ENCODE measurements at regions not wholly inside any gene's neighbourhood (a gene's known extent, or its start where the extent isn't known, plus 50 kb on each side); places are given as distances from the start of the nearest gene placed in this dataset.

GRCh38 chr2:188117706-188118105 is 174.0 kb upstream of the GULP1 start:
- TF ChIP-seq MAX (IDR thresholded peaks at IDR 0.05): no peak
- no peak for TF ChIP-seq ZBTB33 (IDR thresholded peaks at IDR 0.05)
- TF ChIP-seq TAF1 (conservative IDR thresholded peaks at IDR 0.05): no peak
- TF ChIP-seq HNF4A (conservative IDR thresholded peaks at IDR 0.05): no peak
- TF ChIP-seq FOXA2 (IDR thresholded peaks at IDR 0.05): no peak
- no peak for TF ChIP-seq NR2F2 (IDR thresholded peaks at IDR 0.05)
- TF ChIP-seq EGR1 (IDR thresholded peaks at IDR 0.05; ENCODE audit: low read depth in 2 of 2): no peak
- TF ChIP-seq JUND (IDR thresholded peaks at IDR 0.05): no peak
- TF ChIP-seq YY1 (IDR thresholded peaks at IDR 0.05): no peak
- TF ChIP-seq HNF4G (IDR thresholded peaks at IDR 0.05): no peak
- TF ChIP-seq REST (IDR thresholded peaks at IDR 0.05): no peak
- no peak for TF ChIP-seq CTCF (IDR thresholded peaks at IDR 0.05; ENCODE audit: low read depth, low read length, missing input control)
- no peak for TF ChIP-seq SP1 (IDR thresholded peaks at IDR 0.05)
- 65% methylated on average over 2 of the region's 2 CpGs for WGBS
- Histone ChIP-seq H3K36me3 (ENCODE audit: control insufficient read depth in 4 of 4, insufficient read depth in 3 of 4, low read depth in 1 of 4, low read length in 3 of 4) (no peaks in the 10 kb centered on the region), H3K4me3 (ENCODE audit: low read depth in 1 of 3, low read length in 3 of 3) (no peak overlapping the region), H3K27ac (ENCODE audit: low read depth in 1 of 2, low read length in 2 of 2) (no peak overlapping the region), H3K4me1 (ENCODE audit: control insufficient read depth in 4 of 4, insufficient read depth in 4 of 4, low read length in 3 of 4) (no peaks in the 10 kb centered on the region), H3K27me3 (ENCODE audit: control insufficient read depth in 4 of 4, insufficient read depth in 4 of 4, low read length in 3 of 4) (no peaks in the 10 kb centered on the region), H3K9me3 (ENCODE audit: control insufficient read depth in 4 of 4, low read length in 3 of 4) (no peaks in the 10 kb centered on the region), H3K9ac (ENCODE audit: low read depth in 1 of 2, low read length in 2 of 2) (no peak overlapping the region)
- no peak for DNase-seq (ENCODE audit: low spot score)

GRCh38 chr2:188118431-188118830 is 173.2 kb upstream of the GULP1 start:
- Histone ChIP-seq H3K9ac (ENCODE audit: low read depth in 1 of 2, low read length in 2 of 2) (no peak overlapping the region), H3K9me3 (ENCODE audit: control insufficient read depth in 4 of 4, low read length in 3 of 4) (no peaks in the 10 kb centered on the region), H3K27ac (ENCODE audit: low read depth in 1 of 2, low read length in 2 of 2) (no peak overlapping the region), H3K4me1 (ENCODE audit: control insufficient read depth in 4 of 4, insufficient read depth in 4 of 4, low read length in 3 of 4) (no peaks in the 10 kb centered on the region), H3K27me3 (ENCODE audit: control insufficient read depth in 4 of 4, insufficient read depth in 4 of 4, low read length in 3 of 4) (no peaks in the 10 kb centered on the region), H3K4me3 (ENCODE audit: low read depth in 1 of 3, low read length in 3 of 3) (no peak overlapping the region), H3K36me3 (ENCODE audit: control insufficient read depth in 4 of 4, insufficient read depth in 3 of 4, low read depth in 1 of 4, low read length in 3 of 4) (no peaks in the 10 kb centered on the region)
- WGBS: 69% methylated on average over 1 of the region's 1 CpG
- TF ChIP-seq GABPA (IDR thresholded peaks at IDR 0.05 in 1 of 2, conservative IDR thresholded peaks at IDR 0.05 in 1 of 2): no peak
- no peak for DNase-seq (ENCODE audit: low spot score)

Data from liver (tissue), 8 donors.